Gastroesophageal sphincter (tissue), 4 donors: ENCODE measurements at regions not wholly inside any gene's neighbourhood (a gene's known extent, or its start where the extent isn't known, plus 50 kb on each side); places are given as distances from the start of the nearest gene placed in this dataset.

ENCODE experiments used
- ATAC-seq: fragments of 150-250 bp; one replicate; pipeline ENCODE4 v1.9.1; 2016; ENCODE audit warnings: mild to moderate bottlenecking, moderate library complexity
- H3K27ac ChIP-seq, 4 donors: fragments of 200-600 bp; sonication (generic) in 3 of 4; 1 replicate in 3 of 4; 2 replicates in 1 of 4; pipeline ENCODE4 v1.5.1; 2016 to 2019
- H3K27me3 ChIP-seq: fragments of 200-600 bp; sonication (generic); one replicate; pipeline ENCODE4 v1.5.1; 2019
- H3K36me3 ChIP-seq, 2 donors: fragments of 200-600 bp; sonication (generic); one replicate each; pipeline ENCODE4 v1.5.1; 2019; ENCODE audit warnings: control low read depth in 1 of 2
- H3K4me1 ChIP-seq, 3 donors: fragments of 200-600 bp; sonication (generic); 1 replicate in 2 of 3; 2 replicates in 1 of 3; pipeline ENCODE4 v1.5.1; 2016 to 2019; ENCODE audit warnings: control low read depth in 2 of 3
- H3K4me3 ChIP-seq, 2 donors: fragments of 200-600 bp; sonication (generic); one replicate each; pipeline ENCODE4 v1.5.1; 2019; ENCODE audit warnings: mild to moderate bottlenecking in 1 of 2, moderate library complexity in 1 of 2
- H3K9me3 ChIP-seq, 3 donors: fragments of 200-600 bp; sonication (generic); one replicate each; pipeline ENCODE4 v1.5.1; 2017 to 2019; ENCODE audit warnings: control low read depth in 2 of 3
- EP300 ChIP-seq: sonication (generic); formaldehyde crosslinking; IDR thresholded peaks from one replicate; pipeline ENCODE4 v1.6.1; 2017; ENCODE audit warnings: antibody characterized with exemption, mild to moderate bottlenecking
- POLR2A ChIP-seq, 2 donors: fragments of 450-650 bp; IDR thresholded peaks; one replicate each; pipeline ENCODE4 v1.6.1; 2017; ENCODE audit warnings: antibody characterized with exemption in 2 of 2, mild to moderate bottlenecking in 2 of 2, moderate library complexity in 1 of 2
- POLR2AphosphoS5 ChIP-seq: sonication (generic); formaldehyde crosslinking; IDR thresholded peaks from one replicate; pipeline ENCODE4 v1.6.1; 2017; ENCODE audit warnings: antibody characterized with exemption
- WGBS, 2 donors: methylation state at CpG; one replicate each; pipeline ENCODE4 v1.1.5; 2018; ENCODE audit warnings: low coverage in 1 of 2; 5-methylcytosine and 5-hydroxymethylcytosine counted together
- TF ChIP-seq, protein P1 (sequence below), 4 experiments: fragments of 200-600 bp in 2 of 4; fragments of 450-650 bp in 2 of 4; sonication (generic) in 1 of 4; IDR thresholded peaks; one replicate each; pipeline ENCODE4 v1.5.1; 2017 to 2019; ENCODE audit warnings: antibody characterized with exemption in 4 of 4, mild to moderate bottlenecking in 2 of 4, moderate library complexity in 2 of 4

DNA sequence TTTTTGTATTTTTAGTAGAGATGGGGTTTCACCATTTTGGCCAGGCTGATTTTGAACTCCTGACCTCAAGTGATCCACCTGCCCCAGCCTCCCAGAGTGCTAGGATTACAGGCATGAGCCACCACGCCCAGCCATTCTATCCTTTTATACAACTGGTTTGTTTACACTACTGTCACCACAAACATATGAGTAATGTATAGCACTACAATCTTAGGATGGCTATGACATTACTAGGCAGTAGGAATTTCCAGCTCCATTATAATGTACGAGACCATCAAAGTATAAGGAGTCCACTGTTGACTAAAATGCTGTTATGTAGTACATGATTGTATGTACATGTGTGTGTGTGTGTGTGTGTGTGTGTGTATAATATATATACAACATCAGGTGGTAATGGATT lies 1126.1 kb upstream of the LRRN3 start:
- H3K27ac ChIP-seq, result no peak overlapping the region
- TF ChIP-seq POLR2A (IDR thresholded peaks at IDR 0.05), result no peak
- TF ChIP-seq POLR2AphosphoS5, result no peak
- no peak for TF ChIP-seq EP300
- TF ChIP-seq, protein P1, sequence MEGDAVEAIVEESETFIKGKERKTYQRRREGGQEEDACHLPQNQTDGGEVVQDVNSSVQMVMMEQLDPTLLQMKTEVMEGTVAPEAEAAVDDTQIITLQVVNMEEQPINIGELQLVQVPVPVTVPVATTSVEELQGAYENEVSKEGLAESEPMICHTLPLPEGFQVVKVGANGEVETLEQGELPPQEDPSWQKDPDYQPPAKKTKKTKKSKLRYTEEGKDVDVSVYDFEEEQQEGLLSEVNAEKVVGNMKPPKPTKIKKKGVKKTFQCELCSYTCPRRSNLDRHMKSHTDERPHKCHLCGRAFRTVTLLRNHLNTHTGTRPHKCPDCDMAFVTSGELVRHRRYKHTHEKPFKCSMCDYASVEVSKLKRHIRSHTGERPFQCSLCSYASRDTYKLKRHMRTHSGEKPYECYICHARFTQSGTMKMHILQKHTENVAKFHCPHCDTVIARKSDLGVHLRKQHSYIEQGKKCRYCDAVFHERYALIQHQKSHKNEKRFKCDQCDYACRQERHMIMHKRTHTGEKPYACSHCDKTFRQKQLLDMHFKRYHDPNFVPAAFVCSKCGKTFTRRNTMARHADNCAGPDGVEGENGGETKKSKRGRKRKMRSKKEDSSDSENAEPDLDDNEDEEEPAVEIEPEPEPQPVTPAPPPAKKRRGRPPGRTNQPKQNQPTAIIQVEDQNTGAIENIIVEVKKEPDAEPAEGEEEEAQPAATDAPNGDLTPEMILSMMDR (IDR thresholded peaks at IDR 0.05), result no peak
- 80 to 90% methylated on average over 2 of the region's 2 CpGs for WGBS, 2 donors
- no peaks in the 10 kb centered on the region for H3K4me1 ChIP-seq
- ATAC-seq, result no peak
- no peaks in the 10 kb centered on the region for H3K27me3 ChIP-seq
- H3K36me3 ChIP-seq, result no peaks in the 10 kb centered on the region
- no peaks in the 10 kb centered on the region for H3K9me3 ChIP-seq
- H3K4me3 ChIP-seq, result no peak overlapping the region

DNA sequence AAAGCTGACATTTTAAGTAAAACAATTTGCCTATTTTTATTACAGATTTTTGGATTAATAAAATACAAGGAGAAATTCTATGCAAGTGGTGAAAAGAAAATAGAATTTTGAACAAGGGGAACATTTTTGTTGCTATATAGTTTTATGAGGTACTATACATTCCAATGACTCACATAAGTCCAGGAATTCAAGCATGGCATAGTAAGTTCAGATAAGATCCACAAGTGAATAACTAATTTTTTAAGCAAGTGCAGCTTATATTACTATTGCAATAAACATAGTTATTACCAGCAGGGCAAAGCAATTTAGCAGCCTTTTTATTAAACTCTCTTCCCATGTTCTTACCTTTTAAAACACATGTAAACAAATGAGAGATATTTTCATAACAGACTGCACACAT lies 1123.5 kb upstream of the LRRN3 start:
- ATAC-seq, result no peak
- no peak for TF ChIP-seq EP300
- no peak for TF ChIP-seq POLR2A (IDR thresholded peaks at IDR 0.05)
- TF ChIP-seq, protein P1 (IDR thresholded peaks at IDR 0.05), result no peak
- TF ChIP-seq POLR2AphosphoS5, result no peak
- H3K27ac ChIP-seq, result no peak overlapping the region

DNA sequence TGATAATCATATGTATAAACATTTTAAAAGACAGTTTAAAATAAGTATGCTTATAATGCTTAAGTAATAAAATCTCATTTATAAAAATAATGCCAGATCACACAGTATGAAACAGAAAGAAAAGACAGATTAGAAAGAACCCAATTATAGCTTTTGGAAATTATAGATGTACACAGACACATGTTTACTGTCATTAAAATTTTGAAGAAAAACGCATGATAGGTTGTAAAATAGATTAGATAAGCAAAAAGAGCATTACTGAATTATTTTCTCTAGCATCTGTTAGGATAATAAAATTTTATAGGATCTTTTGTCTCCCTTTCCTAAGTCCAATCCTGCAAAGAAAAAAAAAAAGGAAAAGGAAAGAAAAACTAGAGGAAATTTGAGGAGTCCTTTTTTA lies 1107.3 kb upstream of the LRRN3 start:
- no peak for ATAC-seq
- WGBS, 2 donors, result 50 to 67% methylated on average over 1 of the region's 1 CpG

More for the DNA sequence above, 1123.5 kb upstream of the LRRN3 start:
- no peaks in the 10 kb centered on the region for H3K36me3 ChIP-seq
- no peaks in the 10 kb centered on the region for H3K27me3 ChIP-seq
- H3K4me1 ChIP-seq, result no peaks in the 10 kb centered on the region
- H3K9me3 ChIP-seq, result peaks cover 0 to 5% (median 0%) of the 10 kb centered on the region in 3 donors
- no peak overlapping the region for H3K4me3 ChIP-seq

DNA sequence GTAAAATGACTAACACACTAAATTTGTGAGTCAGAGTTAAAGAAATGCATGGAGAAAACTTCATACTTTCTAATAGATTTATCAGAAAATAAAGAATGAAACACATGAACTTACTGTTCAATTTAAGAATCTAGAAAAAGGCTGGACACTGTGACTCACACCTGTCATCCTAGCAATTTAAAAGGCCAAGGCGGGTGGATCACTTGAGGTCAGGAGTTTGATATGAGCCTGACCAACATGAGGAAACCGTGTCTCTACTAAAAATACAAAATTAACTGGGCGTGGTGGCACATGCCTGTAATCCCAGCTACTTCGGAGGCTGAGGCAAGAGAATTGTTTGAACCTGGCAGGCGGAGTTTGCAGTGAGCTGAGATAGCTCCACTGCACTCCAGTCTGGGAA lies 1106.2 kb upstream of the LRRN3 start:
- TF ChIP-seq POLR2AphosphoS5 (no peak), POLR2A (IDR thresholded peaks at IDR 0.05) (no peak), EP300 (no peak)
- TF ChIP-seq, protein P1 (IDR thresholded peaks at IDR 0.05), result no peak
- Histone ChIP-seq H3K27ac (no peak overlapping the region), H3K36me3 (no peaks in the 10 kb centered on the region), H3K27me3 (no peaks in the 10 kb centered on the region), H3K4me1 (no peaks in the 10 kb centered on the region), H3K4me3 (no peak overlapping the region), H3K9me3 (no peaks in the 10 kb centered on the region)
- WGBS, 2 donors, result 76 to 80% methylated on average over 1 to 5 of the region's 5 CpGs
- no peak for ATAC-seq

More for the DNA sequence above, 1107.3 kb upstream of the LRRN3 start:
- H3K27ac ChIP-seq, result no peak overlapping the region
- no peak overlapping the region for H3K4me3 ChIP-seq
- TF ChIP-seq POLR2AphosphoS5 (no peak), EP300 (no peak), POLR2A (IDR thresholded peaks at IDR 0.05) (no peak)
- TF ChIP-seq, protein P1 (IDR thresholded peaks at IDR 0.05), result no peak
- H3K36me3 ChIP-seq, result no peaks in the 10 kb centered on the region
- no peaks in the 10 kb centered on the region for H3K27me3 ChIP-seq
- no peaks in the 10 kb centered on the region for H3K4me1 ChIP-seq
- no peaks in the 10 kb centered on the region for H3K9me3 ChIP-seq

DNA sequence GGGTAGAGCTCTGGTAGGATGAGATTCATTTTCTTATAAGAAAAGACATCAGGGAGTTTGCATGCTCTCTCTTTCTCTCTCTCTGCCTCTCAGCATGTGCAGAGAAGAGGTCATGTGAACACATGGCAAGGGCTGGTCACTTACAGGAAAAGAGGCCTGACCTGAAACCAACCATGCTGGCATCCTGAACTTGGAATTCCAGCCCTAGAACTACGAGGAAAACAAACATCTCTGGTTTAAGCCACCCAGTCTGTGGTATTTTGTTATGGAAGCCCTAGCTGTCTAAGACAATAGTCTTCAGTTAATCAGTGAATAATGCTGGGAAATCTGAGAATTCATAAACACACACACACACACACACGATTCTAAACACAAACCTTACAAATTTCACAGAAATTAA lies 1104.2 kb upstream of the LRRN3 start:
- TF ChIP-seq POLR2A (IDR thresholded peaks at IDR 0.05) (no peak), EP300 (no peak), POLR2AphosphoS5 (no peak)
- TF ChIP-seq, protein P1 (IDR thresholded peaks at IDR 0.05), result no peak
- Histone ChIP-seq H3K27ac (no peak overlapping the region), H3K4me3 (no peak overlapping the region), H3K36me3 (no peaks in the 10 kb centered on the region), H3K4me1 (no peaks in the 10 kb centered on the region), H3K9me3 (no peaks in the 10 kb centered on the region), H3K27me3 (no peaks in the 10 kb centered on the region)
- WGBS, 2 donors, result 34 to 71% methylated on average over 1 to 2 of the region's 2 CpGs
- no peak for ATAC-seq
